HG03039 (cell line): ENCODE measurements at regions not wholly inside any gene's neighbourhood (a gene's known extent, or its start where the extent isn't known, plus 50 kb on each side); places are given as distances from the start of the nearest gene placed in this dataset.

Experiments
- ATAC-seq: cut with Tn5 transposase; IDR thresholded peaks from one replicate; pipeline ENCODE4 v1.9.1; 2021; ENCODE audit warnings: mild to moderate bottlenecking, moderate library complexity; ENCODE audit not compliant: unreplicated experiment

DNA sequence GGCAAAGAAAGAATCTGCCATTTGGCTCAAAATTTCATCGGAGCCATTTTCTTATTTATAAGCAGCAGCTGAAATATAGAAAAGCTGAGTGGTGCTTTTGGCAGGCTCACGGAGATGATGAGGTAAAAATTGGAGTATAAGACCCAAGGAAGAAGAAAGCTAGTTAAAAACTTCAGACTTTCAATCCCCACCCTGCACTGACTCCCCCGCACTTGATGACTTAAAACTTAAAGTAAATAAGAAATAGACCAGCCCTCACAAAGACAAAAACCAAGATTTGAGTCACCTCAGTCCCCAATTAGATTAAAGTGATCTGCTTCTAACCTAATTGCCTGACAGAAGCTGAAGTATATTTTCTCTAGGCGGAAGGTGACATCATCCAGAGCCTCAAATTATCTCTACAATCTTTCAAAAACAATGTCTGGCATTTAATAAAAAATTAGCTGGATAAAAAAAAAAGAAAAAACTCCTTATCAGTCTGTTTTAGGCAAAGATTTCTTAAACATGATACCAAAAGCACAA is 124.0 kb upstream of the PJA2 start:
- ATAC-seq: no peak

GRCh38 chr5:109532773-109533364 is 123.1 kb upstream of the PJA2 start:
- no peak for ATAC-seq

DNA sequence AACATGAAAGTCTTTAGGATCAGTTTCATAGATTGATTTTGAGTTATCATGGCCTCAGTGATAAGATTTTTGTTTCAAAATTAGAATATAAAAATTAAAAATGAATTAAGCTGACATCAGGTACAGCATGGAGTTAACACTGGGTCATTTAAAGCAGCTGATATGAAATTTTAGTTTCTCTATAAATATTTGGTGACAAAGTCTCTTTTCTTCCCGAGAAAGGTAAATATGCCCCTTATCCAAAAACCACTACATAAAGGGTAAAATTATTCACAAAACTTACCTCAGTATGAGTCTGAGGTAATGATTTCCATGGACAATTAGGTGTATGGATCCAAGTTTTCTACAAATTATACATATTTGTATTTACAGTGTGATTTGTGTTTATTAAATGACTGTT is 121.5 kb upstream of the PJA2 start:
- ATAC-seq: no peak

DNA sequence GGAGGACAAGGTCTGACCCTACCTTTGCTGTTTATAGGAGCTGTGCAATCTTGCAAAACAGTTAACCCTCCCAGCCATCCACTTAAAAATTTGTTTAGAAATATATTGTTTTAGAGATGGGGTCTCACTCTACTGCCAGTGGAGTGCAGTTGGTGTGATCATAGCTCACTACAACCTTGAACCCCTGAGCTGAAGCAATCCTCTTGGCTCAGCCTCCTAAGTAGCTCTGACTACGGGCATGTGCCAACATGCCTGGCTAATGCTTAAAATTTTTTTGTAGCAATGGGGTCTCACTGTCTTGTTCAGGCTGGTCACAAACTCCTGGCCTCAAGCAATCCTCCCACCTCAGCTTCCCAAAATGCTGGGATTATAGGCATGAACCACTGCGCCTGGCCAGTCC is 120.2 kb upstream of the PJA2 start:
- no peak for ATAC-seq

GRCh38 chr5:109529520-109529919 is 119.7 kb upstream of the PJA2 start:
- ATAC-seq: no peak

DNA sequence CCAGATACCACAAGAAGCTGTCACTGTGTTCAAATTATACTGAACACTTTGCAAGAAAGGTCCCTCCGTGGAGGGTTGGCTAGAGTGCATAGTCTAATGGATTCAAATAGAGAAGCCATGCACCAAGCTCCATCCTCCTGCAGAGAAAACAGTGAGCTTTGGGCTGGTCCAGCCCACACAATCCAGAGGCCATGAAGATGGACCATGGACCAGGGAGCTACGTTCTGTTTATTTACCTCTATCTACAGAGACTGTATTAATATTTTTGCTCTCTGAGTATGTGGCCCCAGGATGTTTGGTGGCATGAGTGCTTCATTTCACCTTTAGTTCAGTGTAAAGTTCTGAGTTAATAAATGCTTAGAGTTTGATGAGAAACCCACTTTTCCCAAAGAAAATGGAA is 114.8 kb upstream of the PJA2 start:
- ATAC-seq: no peak

GRCh38 chr5:109524026-109524425 is 114.3 kb upstream of the PJA2 start:
- ATAC-seq: no peak

GRCh38 chr5:109522404-109522803 is 112.6 kb upstream of the PJA2 start:
- ATAC-seq: no peak

DNA sequence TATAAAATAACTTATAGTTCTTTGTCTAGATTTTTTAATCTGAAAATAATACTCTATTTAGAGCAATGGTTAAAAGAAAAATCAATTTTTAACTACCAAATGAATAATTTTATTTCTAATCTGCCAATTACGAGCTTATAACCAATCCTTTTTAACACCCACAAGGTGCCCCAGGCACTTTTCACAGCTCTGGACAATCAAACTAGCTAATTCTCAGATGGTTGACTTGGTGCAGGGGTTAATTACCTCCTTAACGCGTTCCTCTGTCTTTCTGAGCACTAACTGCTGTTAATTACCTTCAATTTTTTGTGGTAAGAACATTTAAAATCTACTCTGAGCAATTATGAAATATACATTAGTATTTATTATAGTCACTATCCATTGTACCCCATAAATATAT is 109.6 kb upstream of the PJA2 start:
- no peak for ATAC-seq

DNA sequence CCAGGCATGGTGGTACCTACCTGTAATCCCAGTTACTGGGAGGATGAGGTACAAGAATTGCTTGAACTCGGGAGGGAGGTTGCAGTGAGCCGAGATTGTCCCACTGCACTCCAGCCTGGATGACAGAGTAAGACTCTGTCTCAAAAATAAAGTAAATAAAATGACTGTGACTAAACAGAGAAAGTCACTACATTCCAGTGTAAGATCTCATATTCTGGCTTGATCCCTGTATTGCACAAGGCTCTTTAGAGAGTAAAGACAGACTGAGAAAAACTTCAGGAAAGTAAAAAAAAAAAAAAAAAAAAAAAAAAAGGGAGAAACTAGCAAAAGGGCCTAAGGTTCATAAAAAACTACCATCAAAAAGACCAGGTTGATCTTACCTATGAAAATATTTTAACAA is 106.6 kb upstream of the PJA2 start:
- no peak for ATAC-seq

DNA sequence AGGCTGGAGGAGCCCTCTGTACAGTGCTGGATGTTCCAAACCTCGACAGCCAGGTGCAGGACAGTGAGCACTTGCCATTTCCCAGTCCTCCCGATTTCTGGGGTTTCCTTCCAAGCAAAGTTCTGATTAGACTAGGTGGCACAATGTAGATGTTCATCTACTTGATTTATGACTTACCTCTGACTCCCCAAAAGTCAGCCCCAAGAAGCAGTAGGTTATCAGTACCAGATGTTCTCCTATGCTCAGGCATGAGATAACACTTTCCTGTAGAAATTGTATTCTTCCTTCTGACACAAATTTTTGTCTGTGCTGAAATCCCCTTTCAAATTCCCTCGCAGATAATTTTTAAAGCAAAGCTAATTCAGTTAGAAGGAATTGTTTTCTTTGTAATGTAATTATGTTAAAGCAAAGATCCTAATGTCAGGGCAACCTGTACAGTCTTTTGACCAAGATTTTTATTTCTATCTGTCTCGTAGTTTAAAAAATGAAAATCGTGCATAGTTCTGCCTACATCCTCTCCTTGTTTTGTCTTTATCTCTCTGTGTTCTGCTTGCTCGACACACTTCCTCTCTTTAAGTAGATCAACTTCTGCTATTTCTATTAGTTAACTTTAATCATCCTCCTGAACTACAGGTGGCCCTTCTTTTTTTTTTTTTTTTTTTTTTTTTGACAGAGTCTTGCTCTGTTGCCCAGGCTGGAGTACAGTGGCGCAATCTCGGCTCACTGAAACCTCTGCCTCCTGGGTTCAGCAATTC is 102.4 kb upstream of the PJA2 start:
- ATAC-seq: no peak

DNA sequence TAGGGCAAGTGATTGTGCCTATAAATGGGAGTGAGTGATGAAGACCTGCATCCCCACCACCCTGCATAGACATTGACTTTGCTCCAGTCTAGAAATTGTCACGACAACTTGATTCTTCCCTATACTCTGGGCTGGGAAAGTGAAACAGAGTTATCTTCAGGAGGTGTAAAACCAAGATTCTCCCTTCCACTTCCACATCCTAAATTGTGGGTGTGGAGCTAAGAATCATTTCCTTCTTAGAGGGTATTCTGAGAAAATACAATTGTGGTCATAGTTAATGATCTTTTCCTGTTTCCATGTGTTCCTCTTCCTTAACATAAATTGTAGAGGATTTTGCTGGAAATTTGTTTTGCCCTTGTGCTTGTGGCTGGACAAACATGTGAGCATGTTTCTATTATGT is 96.8 kb upstream of the PJA2 start:
- ATAC-seq: no peak

DNA sequence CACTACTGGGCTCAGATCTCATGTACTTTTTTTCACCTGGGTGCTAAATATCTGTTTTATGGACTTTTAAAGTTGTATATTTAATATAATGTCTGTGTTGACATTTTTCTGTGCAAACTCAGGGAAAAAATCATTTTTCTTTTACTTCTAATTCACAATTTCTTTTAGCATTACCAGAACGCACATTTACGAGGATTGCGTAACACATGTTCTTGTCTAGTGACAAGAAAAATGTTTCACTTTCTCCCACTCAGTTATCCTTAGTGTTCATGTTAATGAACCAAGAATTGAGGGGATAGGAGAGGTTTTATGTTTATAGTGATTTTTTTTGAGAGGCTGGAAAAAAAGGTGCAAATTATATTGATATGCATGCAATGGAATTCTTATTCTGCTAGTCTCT is 86.3 kb upstream of the PJA2 start:
- ATAC-seq: no peak

DNA sequence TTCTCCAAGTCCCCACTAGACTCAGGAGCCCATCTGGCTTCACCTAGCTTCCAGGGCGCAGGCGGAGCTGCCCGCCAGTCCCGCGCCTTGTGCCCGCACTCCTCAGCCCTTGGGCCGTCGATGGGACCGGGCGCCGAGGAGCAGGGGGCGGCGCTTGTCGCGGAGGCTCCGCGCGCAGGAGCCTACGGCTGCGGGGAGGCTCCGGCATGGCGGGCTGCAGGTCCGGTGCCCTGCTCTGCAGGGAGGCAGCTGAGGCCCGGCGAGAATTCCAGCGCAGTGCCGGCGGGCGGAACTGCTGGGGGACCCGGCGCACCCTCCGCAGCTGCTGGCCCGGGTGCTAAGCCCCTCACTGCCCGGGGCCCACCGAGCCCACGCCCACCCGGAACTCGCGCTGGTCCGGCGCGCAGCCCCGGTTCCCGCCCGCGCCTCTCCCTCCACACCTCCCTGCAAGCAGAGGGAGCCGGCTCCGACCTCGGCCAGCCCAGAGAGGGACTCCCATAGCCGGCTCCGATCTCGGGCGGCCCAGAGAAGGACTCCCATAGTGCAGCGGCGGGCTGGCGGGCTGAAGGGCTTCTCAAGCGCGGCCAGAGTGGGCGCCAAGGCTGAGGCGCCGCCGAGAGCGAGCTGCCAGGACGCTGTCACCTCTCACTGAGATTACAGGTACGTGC is 78.1 kb upstream of the PJA2 start:
- ATAC-seq: no peak

- no peak for ATAC-seq
Observed at GRCh38 chr5:109486200-109486804, 76.5 kb upstream of the PJA2 start.

GRCh38 chr5:109485030-109485429 is 75.3 kb upstream of the PJA2 start:
- no peak for ATAC-seq

- no peak for ATAC-seq
Observed at GRCh38 chr5:109484597-109484996, 74.8 kb upstream of the PJA2 start.

DNA sequence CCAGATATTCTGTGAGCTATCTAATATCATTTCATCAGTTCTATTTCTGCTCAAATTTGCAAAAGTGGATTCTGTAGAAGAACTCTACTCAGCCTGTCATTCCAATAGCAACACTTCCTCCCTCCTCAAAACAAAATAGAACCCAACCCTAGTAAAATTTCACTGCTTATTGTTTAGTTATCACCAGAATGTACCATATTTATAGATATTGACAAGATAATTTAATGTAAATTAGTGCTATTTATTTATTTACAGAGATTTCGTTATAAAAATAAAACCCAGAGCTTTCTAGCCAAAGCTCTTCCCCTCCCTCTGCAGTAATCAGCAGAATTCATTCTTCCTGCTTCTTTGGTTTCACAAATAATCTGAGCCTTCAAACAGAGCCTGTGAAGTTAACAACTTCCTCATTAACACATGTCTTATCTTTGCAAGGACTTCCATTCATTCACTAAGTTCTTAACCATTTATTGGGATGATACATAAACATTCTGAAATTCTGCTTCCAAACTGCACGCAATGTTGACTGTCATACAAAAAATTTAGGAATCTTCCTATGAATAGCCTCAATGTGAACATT is 73.7 kb upstream of the PJA2 start:
- no peak for ATAC-seq

DNA sequence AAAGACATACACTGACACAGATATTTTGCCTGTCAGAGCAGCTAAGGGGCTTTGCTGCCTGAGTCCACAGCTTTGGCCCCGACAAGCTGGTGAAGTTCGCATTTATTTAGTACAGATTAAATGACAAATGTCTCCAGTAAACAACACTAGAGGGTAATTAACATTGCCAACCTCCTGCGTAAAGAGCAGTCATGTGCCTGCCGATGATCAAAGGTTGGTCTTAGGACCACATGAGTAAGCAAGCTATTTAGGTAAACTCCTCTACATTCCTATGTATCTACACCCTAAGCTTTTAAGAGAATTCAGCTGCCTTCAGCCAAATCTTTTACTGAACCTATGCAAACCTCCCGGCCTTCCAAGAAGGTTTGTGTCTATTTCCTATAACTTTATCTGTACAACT is 73.0 kb upstream of the PJA2 start:
- no peak for ATAC-seq

GRCh38 chr5:109479260-109479860 is 69.6 kb upstream of the PJA2 start:
- no peak for ATAC-seq

- ATAC-seq: no peak
Observed at GRCh38 chr5:109478830-109479229, 69.1 kb upstream of the PJA2 start.
